GM18858 (cell line): ENCODE measurements at regions not wholly inside any gene's neighbourhood (a gene's known extent, or its start where the extent isn't known, plus 50 kb on each side); places are given as distances from the start of the nearest gene placed in this dataset.

Experiments
- ATAC-seq: cut with Tn5 transposase; IDR thresholded peaks from one replicate; pipeline ENCODE4 v1.9.1; 2021; ENCODE audit not compliant: unreplicated experiment

- no peak for ATAC-seq
Measured at GRCh38 chr2:204108330-204108751, 171.8 kb downstream of the ICOS start.

GRCh38 chr2:204108781-204109295, 172.3 kb downstream of the ICOS start:
- no peak for ATAC-seq

DNA sequence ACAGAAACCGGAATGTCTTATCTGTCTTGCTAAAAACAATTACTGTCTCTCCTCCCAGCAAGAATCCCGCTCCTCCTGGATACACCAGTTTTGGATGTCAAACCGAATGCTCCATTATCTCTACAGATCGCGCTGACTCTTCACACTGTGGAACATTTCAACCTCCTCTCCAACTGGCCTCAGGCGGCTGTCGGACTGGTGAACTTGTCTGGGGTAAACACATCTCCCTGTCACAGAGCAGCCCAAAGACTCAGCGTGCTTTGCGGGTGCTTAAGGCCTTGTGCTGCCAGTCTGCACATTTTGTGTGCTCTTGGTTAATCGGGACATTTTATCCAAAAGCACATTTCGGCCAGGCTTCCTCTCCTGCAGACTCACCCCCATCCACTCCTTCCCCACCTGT, 173.1 kb downstream of the ICOS start:
- ATAC-seq = no peak

- peak; percentile 95 for ATAC-seq
Measured at GRCh38 chr2:204110338-204110741, 173.8 kb downstream of the ICOS start.

DNA sequence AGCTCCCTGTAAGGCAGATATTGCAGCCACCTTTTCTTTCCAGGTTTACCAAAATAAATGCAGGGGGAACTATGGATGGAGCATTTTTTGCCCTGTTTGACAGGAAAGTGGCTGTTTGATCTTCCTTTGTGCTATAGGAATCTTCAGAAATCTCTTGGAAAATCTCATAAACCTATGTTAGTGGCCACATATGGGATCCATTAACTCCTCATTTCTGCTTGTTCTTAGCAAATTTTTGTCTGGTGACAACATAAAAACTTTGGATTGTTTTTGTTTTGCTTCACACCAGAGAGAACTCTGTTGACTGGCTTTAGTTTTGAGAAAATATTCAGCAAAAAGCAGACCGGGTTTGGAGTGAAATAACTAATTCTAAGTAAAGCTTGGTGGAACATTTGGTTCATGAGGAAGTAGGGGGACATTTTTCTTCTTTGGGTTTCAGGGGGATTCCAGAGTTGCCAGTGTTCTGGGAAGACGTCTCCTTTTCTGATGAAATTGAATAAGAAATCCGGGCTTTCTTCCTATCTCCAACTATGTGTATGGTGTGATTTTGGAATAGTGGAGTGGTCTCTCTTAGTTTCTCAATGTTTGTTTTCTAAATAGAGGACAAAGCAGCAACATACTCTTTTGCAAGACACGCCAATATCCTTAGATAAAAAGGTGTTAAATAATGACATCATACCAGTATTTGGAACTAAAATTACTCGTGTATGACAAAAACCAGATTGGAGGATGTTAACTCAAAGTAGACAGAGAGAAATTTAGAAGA, 174.4 kb downstream of the ICOS start:
- no peak for ATAC-seq

GRCh38 chr2:204112084-204112770, 175.7 kb downstream of the ICOS start:
- no peak for ATAC-seq

GRCh38 chr2:204114295-204115136, 178.0 kb downstream of the ICOS start:
- ATAC-seq = no peak

GRCh38 chr2:204115137-204116056, 178.8 kb downstream of the ICOS start:
- ATAC-seq = no peak

GRCh38 chr2:204116159-204116792, 179.7 kb downstream of the ICOS start:
- no peak for ATAC-seq

GRCh38 chr2:204122425-204122824, 185.9 kb downstream of the ICOS start:
- ATAC-seq = no peak

- no peak for ATAC-seq
Measured at GRCh38 chr2:204124140-204124750, 187.7 kb downstream of the ICOS start.

GRCh38 chr2:204126705-204127104, 190.1 kb downstream of the ICOS start:
- no peak for ATAC-seq

- ATAC-seq = no peak
Measured at GRCh38 chr2:204127238-204127637, 190.7 kb downstream of the ICOS start.

GRCh38 chr2:204129591-204130294, 193.2 kb downstream of the ICOS start:
- ATAC-seq = no peak

GRCh38 chr2:204131621-204132020, 195.1 kb downstream of the ICOS start:
- ATAC-seq = no peak

GRCh38 chr2:204133476-204133875, 196.9 kb downstream of the ICOS start:
- ATAC-seq = no peak

- ATAC-seq = no peak
Measured at GRCh38 chr2:204134421-204134820, 197.9 kb downstream of the ICOS start.

DNA sequence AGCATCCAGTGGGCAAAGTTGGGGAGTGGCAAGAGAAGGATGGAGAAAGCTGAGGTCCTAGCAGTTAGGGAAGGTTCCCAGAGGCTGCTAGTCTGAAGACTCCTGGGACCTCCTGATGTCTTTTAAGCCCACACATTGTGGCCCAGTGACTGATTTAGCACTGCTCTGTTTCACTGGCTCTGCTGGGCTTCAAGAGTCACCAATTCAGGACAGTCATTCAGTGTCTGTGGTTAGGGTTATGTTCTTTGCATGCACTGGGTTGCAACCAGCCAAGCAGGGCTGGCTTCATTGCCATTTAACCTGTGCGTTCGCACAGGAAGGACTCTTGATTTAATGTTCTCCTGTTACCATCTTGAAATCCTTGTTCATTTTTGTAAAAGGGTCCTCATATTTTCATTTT, 199.2 kb downstream of the ICOS start:
- no peak for ATAC-seq

GRCh38 chr2:204138206-204138605, 201.6 kb downstream of the ICOS start:
- no peak for ATAC-seq
